Activated naive CD4-positive, alpha-beta T cell treated with anti-CD3 and anti-CD28 coated beads for 36 hours (primary cell): ENCODE measurements at regions not wholly inside any gene's neighbourhood (a gene's known extent, or its start where the extent isn't known, plus 50 kb on each side); places are given as distances from the start of the nearest gene placed in this dataset.

Experiments
- CTCF ChIA-PET: fragments of 350-600 bp; sonication (Branson Sonifier 250); formaldehyde crosslinking; loops from one replicate; lab custom pipeline; 2021; ENCODE audit warnings: antibody characterized with exemption; lab: Charles Lee
- DNase-seq: peaks from one replicate; pipeline ENCODE4 v3.0.0-alpha.2; 2020
- H3K27ac Mint-ChIP-seq: one replicate; pipeline ENCODE4 v1.8.0; 2021; ENCODE audit warnings: mild to moderate bottlenecking, mixed read lengths
- H3K27me3 Mint-ChIP-seq: one replicate; pipeline ENCODE4 v1.8.0; 2021; ENCODE audit warnings: low read depth, mixed read lengths
- H3K36me3 Mint-ChIP-seq: one replicate; pipeline ENCODE4 v1.8.0; 2021; ENCODE audit warnings: low read depth, mixed read lengths
- H3K4me1 Mint-ChIP-seq: one replicate; pipeline ENCODE4 v1.8.0; 2021; ENCODE audit warnings: low read depth, mixed read lengths
- H3K4me3 Mint-ChIP-seq: one replicate; pipeline ENCODE4 v1.8.0; 2021; ENCODE audit warnings: mild to moderate bottlenecking, moderate library complexity, mixed read lengths
- H3K9me3 Mint-ChIP-seq: one replicate; pipeline ENCODE4 v1.8.0; 2021; ENCODE audit warnings: mixed read lengths
- intact Hi-C: fragments of 100-400 bp; cut with micrococcal nuclease; formaldehyde crosslinking; loops from one replicate; pipeline ENCODE4 v1.15.1; 2023

- Mint-ChIP-seq H3K9me3 (no peaks in the 10 kb centered on the region), H3K27ac (no peak overlapping the region), H3K4me1 (no peaks in the 10 kb centered on the region), H3K36me3 (no peaks in the 10 kb centered on the region), H3K27me3 (no peaks in the 10 kb centered on the region), H3K4me3 (no peak overlapping the region)
- CTCF ChIA-PET: no interaction called here
- intact Hi-C loops: no loop called here
- DNase-seq: no peak
Observed at GRCh38 chr2:54397426-54397825, 58.7 kb upstream of the SPTBN1 start.

DNA sequence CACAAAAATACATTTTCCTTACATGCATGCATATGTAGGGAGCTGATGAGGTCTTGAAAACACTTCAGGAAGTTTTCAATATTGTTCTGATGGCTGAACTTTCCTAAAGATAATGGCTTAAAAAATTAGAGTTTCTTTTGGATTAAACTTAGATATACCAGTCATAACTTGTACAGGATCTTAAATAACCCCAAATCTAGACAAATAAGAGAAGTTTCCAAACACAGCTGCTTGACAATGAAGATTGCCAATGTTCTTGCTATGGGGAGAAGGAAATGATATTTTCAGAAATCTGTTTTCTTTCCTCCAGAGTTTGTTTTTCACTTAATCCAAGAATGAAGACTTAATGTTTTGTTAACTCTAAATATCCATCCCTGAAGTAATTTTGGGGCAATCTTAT lies 54.6 kb upstream of the SPTBN1 start:
- intact Hi-C loops: loop anchor here (5.0 kb wide), 1 partner anchor 54 kb away; no protein-coding TSS in a partner anchor

DNA sequence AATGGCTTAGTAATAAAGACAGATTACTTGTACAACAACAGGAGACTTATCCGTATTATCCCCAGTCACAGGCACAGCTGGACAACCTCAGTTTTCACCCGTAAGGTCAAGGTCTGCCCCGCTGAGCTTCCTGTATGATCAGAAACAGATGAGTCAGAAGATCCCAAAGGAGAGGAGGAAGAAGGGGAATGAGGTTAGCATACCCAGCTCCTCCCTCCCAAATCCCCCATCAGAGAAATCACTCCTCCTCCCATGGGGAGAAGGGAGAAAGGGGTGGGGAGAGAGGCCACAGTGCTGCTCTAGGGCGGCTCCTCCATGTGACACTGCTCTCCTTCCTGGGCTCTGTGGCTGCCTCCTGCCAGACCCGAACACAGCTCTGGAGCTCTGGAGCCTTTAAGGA lies 53.8 kb upstream of the SPTBN1 start:
- no peak overlapping the region for H3K27ac Mint-ChIP-seq
- no peak for DNase-seq
- CTCF ChIA-PET: no interaction called here
- H3K36me3 Mint-ChIP-seq: no peaks in the 10 kb centered on the region
- no peaks in the 10 kb centered on the region for H3K27me3 Mint-ChIP-seq
- H3K4me3 Mint-ChIP-seq: no peak overlapping the region
- intact Hi-C loops: loop anchor here (5.0 kb wide), 1 partner anchor 55 kb away; no protein-coding TSS in a partner anchor
- H3K4me1 Mint-ChIP-seq: no peaks in the 10 kb centered on the region
- H3K9me3 Mint-ChIP-seq: no peaks in the 10 kb centered on the region

More for the DNA sequence above, 54.6 kb upstream of the SPTBN1 start:
- no peaks in the 10 kb centered on the region for H3K9me3 Mint-ChIP-seq
- H3K27ac Mint-ChIP-seq: no peak overlapping the region
- H3K4me1 Mint-ChIP-seq: no peaks in the 10 kb centered on the region
- no peaks in the 10 kb centered on the region for H3K36me3 Mint-ChIP-seq
- H3K4me3 Mint-ChIP-seq: no peak overlapping the region
- CTCF ChIA-PET: no interaction called here
- DNase-seq: no peak
- H3K27me3 Mint-ChIP-seq: no peaks in the 10 kb centered on the region

DNA sequence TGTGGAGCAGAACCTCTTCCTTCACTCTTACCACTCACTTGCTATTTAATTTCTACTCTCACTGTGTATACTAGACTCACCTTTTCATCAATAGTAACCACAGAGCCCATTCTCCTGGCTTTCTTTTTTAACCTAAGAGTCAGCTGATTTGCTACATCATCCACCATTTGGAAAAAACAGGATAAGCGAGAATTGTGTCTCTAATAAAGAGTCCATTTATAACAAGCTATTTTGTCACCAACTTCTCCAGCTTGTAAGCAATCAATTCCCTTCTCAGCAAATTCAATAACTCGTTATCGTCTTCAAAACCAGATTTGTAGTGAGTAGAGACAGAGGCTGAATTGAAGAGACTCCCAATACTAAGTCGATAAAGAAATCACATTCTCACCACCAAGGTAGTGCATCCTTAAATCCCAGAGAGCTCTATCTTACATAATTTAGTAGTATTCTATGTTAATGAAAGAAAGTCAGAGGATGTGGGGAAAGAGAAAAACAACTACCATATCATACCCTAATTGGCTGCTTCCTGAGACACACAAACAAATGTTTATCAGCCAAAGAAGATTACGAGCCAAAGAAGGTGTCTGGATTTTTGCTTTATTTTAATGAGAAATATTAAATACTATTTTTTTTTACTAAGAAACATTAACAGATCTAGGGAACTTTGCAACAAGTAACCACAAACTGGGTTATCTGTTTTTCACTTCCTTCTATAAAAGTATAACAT lies 52.5 kb upstream of the SPTBN1 start:
- intact Hi-C loops: loop anchor here (5.0 kb wide), 1 partner anchor 56 kb away; no protein-coding TSS in a partner anchor
- H3K27me3 Mint-ChIP-seq: no peaks in the 10 kb centered on the region
- CTCF ChIA-PET: no interaction called here
- no peak for DNase-seq
- no peaks in the 10 kb centered on the region for H3K9me3 Mint-ChIP-seq
- no peaks in the 10 kb centered on the region for H3K4me1 Mint-ChIP-seq
- H3K4me3 Mint-ChIP-seq: no peak overlapping the region
- no peak overlapping the region for H3K27ac Mint-ChIP-seq
- H3K36me3 Mint-ChIP-seq: no peaks in the 10 kb centered on the region

DNA sequence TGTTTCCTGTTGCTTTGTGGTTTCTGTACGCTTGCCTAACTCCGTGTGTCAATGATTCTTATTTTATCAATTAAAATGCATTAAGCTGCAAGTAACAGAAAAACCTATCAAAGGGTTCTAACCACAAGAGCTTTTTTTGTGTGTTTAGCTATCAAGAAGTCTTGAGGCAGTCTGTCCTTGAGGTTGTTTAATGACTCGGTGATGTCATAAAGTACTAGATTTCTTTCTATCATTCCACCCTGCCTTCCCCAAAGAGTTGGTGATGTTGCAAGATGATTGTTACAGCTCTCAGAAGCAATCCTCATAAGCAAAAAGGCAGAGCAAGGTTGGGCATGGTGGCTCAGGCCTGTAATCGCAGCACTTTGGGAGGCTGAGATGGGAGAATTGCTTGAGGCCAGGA lies 51.9 kb upstream of the SPTBN1 start:
- Mint-ChIP-seq H3K4me3 (no peak overlapping the region), H3K27me3 (no peaks in the 10 kb centered on the region), H3K36me3 (no peaks in the 10 kb centered on the region), H3K4me1 (no peaks in the 10 kb centered on the region), H3K27ac (no peak overlapping the region), H3K9me3 (no peaks in the 10 kb centered on the region)
- intact Hi-C loops: loop anchor here (5.0 kb wide), 1 partner anchor 57 kb away; no protein-coding TSS in a partner anchor
- DNase-seq: no peak
- CTCF ChIA-PET: no interaction called here

- intact Hi-C loops: no loop called here
- no peaks in the 10 kb centered on the region for H3K9me3 Mint-ChIP-seq
- DNase-seq: no peak
- no peak overlapping the region for H3K4me3 Mint-ChIP-seq
- H3K4me1 Mint-ChIP-seq: no peaks in the 10 kb centered on the region
- no peak overlapping the region for H3K27ac Mint-ChIP-seq
- H3K36me3 Mint-ChIP-seq: no peaks in the 10 kb centered on the region
- H3K27me3 Mint-ChIP-seq: peaks cover 6% of the 10 kb centered on the region
- CTCF ChIA-PET: no interaction called here
Observed at GRCh38 chr2:54406031-54406430, 50.1 kb upstream of the SPTBN1 start.
